ENCODE measurements at regions not wholly inside any gene's neighbourhood (a gene's known extent, or its start where the extent isn't known, plus 50 kb on each side); places are given as distances from the start of the nearest gene placed in this dataset.

DNA sequence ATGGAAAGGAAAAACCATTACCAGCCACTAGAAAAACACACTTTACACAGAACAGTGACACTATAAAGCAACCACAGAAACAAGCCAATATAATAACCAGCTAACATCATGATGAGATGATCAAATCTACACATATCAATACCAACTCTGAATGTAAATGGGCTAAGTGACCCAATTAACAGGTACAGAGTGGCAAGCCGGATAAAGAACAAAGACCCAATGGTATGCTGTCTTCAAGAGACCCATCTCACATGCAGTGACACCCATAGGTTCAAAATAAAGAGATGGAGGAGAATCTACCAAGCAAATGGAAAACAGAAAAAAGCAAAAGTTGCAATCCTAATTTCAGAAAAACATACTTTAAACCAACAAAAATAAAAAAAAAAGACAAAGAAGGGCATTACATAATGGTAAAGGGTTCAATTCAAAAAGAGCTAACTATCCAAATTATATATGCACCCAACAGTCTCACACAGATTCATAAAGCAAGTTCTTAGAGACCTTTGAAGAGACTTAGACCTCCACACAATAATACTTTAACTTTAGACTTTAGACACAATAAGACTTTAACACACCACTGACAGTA lies 160.3 kb upstream of the TMEM45B start:
- no peak for TF ChIP-seq POLR2A (IDR thresholded peaks at IDR 0.05)
- TF ChIP-seq, protein P1, sequence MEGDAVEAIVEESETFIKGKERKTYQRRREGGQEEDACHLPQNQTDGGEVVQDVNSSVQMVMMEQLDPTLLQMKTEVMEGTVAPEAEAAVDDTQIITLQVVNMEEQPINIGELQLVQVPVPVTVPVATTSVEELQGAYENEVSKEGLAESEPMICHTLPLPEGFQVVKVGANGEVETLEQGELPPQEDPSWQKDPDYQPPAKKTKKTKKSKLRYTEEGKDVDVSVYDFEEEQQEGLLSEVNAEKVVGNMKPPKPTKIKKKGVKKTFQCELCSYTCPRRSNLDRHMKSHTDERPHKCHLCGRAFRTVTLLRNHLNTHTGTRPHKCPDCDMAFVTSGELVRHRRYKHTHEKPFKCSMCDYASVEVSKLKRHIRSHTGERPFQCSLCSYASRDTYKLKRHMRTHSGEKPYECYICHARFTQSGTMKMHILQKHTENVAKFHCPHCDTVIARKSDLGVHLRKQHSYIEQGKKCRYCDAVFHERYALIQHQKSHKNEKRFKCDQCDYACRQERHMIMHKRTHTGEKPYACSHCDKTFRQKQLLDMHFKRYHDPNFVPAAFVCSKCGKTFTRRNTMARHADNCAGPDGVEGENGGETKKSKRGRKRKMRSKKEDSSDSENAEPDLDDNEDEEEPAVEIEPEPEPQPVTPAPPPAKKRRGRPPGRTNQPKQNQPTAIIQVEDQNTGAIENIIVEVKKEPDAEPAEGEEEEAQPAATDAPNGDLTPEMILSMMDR (IDR thresholded peaks at IDR 0.05), result no peak

All from tibial nerve (tissue), 3 donors.